Small intestine (tissue), 7 donors: ENCODE measurements at regions not wholly inside any gene's neighbourhood (a gene's known extent, or its start where the extent isn't known, plus 50 kb on each side); places are given as distances from the start of the nearest gene placed in this dataset.

ENCODE experiments used
- DNase-seq, 2 donors: peaks; one replicate each; pipeline versions ENCODE4 v3.0.0 to v3.0.0-alpha.2; 2013
- FAIRE-seq: peaks from 2 replicates; lab custom pipeline; 2012; peaks lifted over from hg19 to GRCh38; lab: Jason Lieb, UNC
- H3K27ac ChIP-seq, 3 donors: one replicate each; pipeline ENCODE4 v1.5.1; 2013; ENCODE audit warnings: low read length in 2 of 3, mild to moderate bottlenecking in 2 of 3, control low read depth in 1 of 3, inconsistent platforms in 1 of 3, low read depth in 1 of 3, moderate library complexity in 1 of 3
- H3K27me3 ChIP-seq, 3 donors: one replicate each; pipeline ENCODE4 v1.6.1; 2013; ENCODE audit warnings: low read length in 3 of 3, inconsistent platforms in 1 of 3; ENCODE audit not compliant: control insufficient read depth in 3 of 3, insufficient read depth in 3 of 3
- H3K36me3 ChIP-seq, 3 donors: one replicate each; pipeline ENCODE4 v1.6.1; 2013; ENCODE audit warnings: low read length in 3 of 3, inconsistent platforms in 1 of 3, low read depth in 1 of 3, mild to moderate bottlenecking in 1 of 3, moderate library complexity in 1 of 3; ENCODE audit not compliant: control insufficient read depth in 3 of 3, insufficient read depth in 2 of 3
- H3K4me1 ChIP-seq, 3 donors: one replicate each; pipeline ENCODE4 v1.6.1; 2013; ENCODE audit warnings: low read length in 2 of 3, inconsistent platforms in 1 of 3, low read depth in 1 of 3, mild to moderate bottlenecking in 1 of 3, moderate library complexity in 1 of 3; ENCODE audit not compliant: control insufficient read depth in 3 of 3, insufficient read depth in 2 of 3
- H3K4me3 ChIP-seq, 3 donors: one replicate each; pipeline ENCODE4 v1.5.1; 2013; ENCODE audit warnings: low read length in 3 of 3, control low read depth in 1 of 3, inconsistent platforms in 1 of 3, low read depth in 1 of 3, mild to moderate bottlenecking in 1 of 3, moderate library complexity in 1 of 3
- H3K9me3 ChIP-seq, 2 donors: one replicate each; pipeline ENCODE4 v1.6.1; 2013; ENCODE audit warnings: low read depth in 1 of 2, low read length in 1 of 2; ENCODE audit not compliant: control insufficient read depth in 2 of 2, insufficient read depth in 1 of 2
- WGBS, 3 donors: extraction: QIAGEN DNeasy Blood & Tissue Kit; methylation state at CpG; one replicate each; pipeline ENCODE4 v1.1.7; 2013; 5-methylcytosine and 5-hydroxymethylcytosine counted together
- donor health status: healthy with polysubstance abuse.
- donor health status: control.
- donor health status: control.
- donor health status: Bipolar disorder and iron deficiency.
- donor health status: healthy.

DNA sequence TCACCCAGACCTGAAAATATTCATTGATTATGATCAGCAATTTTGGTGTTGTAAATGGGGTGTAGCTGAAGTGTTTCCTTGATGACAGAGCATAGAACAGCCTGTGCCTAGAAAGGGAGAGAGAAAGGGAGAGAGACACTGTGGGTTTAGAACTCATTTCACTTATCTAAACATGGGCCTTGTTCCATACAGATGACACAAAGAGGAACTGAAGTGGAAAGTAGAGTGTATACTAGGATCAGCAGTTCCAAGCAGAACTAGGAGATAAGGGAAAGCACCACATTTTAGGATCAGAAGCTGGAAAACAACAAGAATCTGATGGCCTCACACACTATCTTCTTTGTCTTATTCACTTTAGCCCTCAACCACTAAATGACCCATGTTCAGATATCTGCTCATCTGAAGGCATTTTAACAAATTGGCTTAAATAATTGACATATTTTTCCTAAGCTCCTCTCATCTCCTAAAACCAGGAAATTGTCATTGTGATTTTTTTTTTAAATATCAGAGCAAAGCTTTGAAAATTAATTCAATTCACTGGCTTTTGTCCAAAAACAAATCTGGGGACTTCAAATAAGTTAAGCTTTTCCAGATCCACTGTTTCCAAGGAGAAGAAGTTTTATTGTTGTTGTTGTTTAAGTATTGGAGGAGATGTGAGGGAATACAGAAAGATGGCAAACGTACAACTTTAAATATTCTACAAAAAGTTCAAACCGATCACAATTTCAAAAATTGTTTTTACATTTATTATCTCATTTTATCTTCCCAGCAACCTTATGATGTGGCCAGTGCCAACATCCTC lies 103.8 kb downstream of the LYPLAL1 start:
- H3K36me3 ChIP-seq = no peaks in the 10 kb centered on the region
- H3K9me3 ChIP-seq = no peaks in the 10 kb centered on the region
- FAIRE-seq (no peak), DNase-seq (no peak)
- no peaks in the 10 kb centered on the region for H3K27me3 ChIP-seq
- H3K4me1 ChIP-seq = no peaks in the 10 kb centered on the region
- WGBS, 3 donors = 77 to 93% (median 88%) methylated on average over 2 of the region's 2 CpGs
- H3K4me3 ChIP-seq = no peak overlapping the region
- H3K27ac ChIP-seq = no peak overlapping the region

DNA sequence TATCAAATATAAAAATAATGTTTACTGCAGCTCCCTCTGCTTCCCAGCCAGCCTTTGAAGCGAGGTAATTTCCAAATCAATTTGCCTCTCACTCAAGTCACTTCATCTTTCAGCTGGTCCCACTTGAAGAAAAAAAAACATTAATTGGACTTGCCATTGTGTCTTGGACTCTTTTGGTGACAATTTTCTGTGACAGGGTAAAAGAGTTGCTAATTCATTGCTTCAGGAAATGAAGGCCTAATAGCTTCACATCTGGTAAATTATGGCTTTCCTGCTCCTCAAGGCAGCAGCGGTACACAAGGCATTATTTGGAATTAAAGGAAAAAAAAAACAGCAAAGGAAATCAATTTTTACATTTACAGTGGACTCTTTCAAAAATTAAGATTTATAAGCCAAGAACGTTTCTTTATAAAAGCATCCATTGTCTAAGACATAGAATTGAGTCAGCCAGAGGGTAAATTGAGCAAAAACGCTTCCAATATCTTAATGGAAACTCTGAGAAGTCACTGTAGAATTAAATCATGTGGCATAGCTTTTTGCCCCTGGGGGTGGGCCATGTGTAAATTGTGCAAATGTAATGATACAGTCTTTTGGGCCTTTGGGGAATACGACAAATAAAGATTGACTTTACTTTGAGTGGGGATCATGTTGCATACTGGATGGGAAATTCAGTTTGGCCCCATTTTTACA lies 102.5 kb downstream of the LYPLAL1 start:
- WGBS, 3 donors = 77 to 91% (median 79%) methylated on average over 5 of the region's 5 CpGs
- Histone ChIP-seq H3K9me3 (no peaks in the 10 kb centered on the region), H3K36me3 (no peaks in the 10 kb centered on the region), H3K4me1 (no peaks in the 10 kb centered on the region), H3K4me3 (no peak overlapping the region), H3K27me3 (no peaks in the 10 kb centered on the region), H3K27ac (no peak overlapping the region)
- DNase-seq (no peak), FAIRE-seq (no peak)

DNA sequence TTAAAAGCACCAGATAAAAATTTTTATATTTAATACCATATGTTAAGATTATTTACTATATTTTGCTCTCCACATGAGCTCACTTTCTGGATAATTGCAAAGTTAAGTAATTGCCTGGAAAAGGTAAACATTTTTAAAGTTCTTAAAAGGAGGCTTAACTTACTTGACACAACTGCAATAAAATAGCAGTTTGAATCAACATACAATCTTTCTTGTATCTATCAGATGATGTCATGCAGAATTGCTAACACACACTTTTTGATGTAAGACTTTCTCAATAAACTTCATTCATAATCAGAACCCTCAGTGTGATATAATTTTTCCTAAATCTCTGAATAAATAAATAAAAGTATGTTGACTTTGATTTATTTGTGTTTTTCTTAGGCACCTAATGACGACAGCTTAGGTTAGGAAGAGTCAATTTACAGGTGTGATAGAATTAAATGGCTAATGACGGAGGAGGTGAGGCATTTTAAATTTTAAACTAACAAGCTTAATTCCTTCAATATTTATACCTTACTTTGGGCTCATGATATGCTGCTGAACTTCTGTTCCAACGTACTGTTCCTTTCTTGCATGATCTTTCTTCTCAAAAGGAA lies 99.5 kb downstream of the LYPLAL1 start:
- no peak for DNase-seq
- H3K4me3 ChIP-seq = no peak overlapping the region
- WGBS, 3 donors = 90 to 93% (median 92%) methylated on average over 3 of the region's 3 CpGs
- no peak overlapping the region for H3K27ac ChIP-seq
- H3K27me3 ChIP-seq = no peaks in the 10 kb centered on the region
- FAIRE-seq = no peak
- no peaks in the 10 kb centered on the region for H3K36me3 ChIP-seq
- H3K9me3 ChIP-seq = no peaks in the 10 kb centered on the region
- no peaks in the 10 kb centered on the region for H3K4me1 ChIP-seq

DNA sequence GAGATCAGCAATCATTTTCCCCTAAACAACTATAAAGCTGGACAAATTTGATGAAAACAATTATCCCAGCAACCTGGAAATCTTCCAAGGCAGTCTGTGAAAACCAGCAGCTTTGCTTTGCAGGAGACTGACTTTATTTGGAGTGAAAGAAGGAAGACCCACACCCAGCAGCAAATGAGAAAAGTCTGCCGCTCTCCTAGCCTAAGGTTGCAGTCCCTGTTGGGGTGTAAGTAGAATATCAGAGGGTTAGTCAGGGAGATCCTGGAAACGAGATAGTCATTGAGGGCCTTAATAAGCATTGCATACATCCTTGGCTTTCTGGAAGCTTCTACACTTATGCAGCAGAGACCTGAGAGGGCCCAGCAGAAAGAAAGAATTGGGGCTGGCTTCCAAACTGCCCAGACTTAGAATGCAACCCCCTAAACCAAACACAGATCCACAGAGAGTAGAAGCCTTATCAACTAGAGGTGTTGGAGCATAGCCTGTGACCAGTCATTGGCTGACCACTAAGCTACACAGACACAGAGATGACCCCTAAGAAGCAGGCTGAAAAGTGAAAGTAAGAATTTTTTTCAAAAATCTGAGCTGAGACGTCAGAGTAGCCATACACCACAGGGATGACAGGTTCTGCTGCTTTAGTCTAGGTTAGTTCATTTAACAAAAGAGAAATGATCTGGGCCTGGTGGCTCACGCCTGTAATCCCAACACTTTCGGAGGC lies 98.3 kb downstream of the LYPLAL1 start:
- H3K36me3 ChIP-seq = no peaks in the 10 kb centered on the region
- no peak overlapping the region for H3K27ac ChIP-seq
- WGBS, 3 donors = 72 to 84% (median 78%) methylated on average over 5 of the region's 5 CpGs
- H3K4me1 ChIP-seq = no peaks in the 10 kb centered on the region
- no peaks in the 10 kb centered on the region for H3K27me3 ChIP-seq
- DNase-seq (no peak), FAIRE-seq (no peak)
- no peaks in the 10 kb centered on the region for H3K9me3 ChIP-seq
- no peak overlapping the region for H3K4me3 ChIP-seq

DNA sequence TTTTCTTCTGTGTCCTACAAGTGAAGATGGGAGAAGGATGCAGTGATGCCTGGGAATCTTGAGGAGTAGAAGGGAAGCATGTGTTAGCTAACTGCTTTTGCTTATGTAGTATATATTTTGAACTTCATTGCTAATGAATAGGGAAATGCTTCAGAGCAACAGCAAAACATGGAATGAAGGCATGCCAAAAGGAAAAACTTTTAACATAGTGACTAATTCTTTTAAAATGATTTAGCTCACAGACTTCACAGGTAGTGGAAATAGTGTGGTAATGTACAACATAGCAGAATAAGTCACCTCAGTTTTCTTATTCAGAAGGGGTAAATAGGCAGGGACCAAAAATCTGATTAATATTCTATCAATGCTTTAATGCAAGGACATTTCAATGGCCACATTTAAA lies 95.5 kb downstream of the LYPLAL1 start:
- FAIRE-seq (no peak), DNase-seq (no peak)
- no peaks in the 10 kb centered on the region for H3K9me3 ChIP-seq
- no peak overlapping the region for H3K27ac ChIP-seq
- no peaks in the 10 kb centered on the region for H3K27me3 ChIP-seq
- H3K4me1 ChIP-seq = no peaks in the 10 kb centered on the region
- H3K36me3 ChIP-seq = no peaks in the 10 kb centered on the region
- no peak overlapping the region for H3K4me3 ChIP-seq

DNA sequence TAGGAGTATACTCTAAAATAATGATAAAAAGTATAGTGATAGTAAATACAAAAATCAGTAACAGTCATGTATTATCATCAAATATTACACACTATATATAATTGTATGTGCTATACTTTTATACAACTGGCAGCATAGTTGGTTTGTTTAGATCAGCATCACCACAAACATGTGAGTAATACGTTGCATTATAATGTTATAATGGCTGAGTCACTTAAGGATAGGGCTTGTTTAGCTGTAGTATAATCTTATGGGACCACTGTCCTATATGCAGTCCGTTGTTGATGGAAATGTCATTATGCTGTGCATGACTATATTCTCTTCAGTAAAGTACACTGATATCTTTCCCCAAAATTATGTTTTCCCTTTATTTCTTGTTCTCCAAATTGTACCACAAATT lies 92.8 kb downstream of the LYPLAL1 start:
- FAIRE-seq = no peak

DNA sequence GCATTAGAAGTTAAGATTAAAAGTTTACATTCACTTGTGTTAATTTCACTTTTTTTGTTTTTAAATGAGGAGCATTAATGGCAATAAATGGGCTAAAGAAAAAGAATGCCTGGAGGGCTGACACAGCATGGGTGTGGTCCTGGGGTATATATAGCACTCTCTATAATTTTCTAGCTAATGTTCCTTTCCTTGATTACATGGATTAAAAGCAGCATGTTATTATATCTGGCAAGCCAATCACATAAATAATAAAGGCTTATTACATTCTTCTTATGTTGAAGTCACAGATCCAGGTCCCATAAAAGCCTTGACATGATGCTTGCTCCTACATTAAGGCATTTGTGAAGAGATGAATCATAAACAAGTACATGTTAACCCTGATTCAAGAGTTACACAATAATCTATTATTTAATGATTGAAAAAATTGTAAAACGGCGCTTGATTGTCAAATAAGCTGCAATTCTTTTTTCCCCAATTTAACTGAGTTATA lies 91.4 kb downstream of the LYPLAL1 start:
- WGBS, 3 donors = 90 to 96% (median 94%) methylated on average over 2 of the region's 2 CpGs
- Histone ChIP-seq H3K4me1 (no peaks in the 10 kb centered on the region), H3K27me3 (no peaks in the 10 kb centered on the region), H3K4me3 (no peak overlapping the region), H3K36me3 (no peaks in the 10 kb centered on the region), H3K27ac (no peak overlapping the region), H3K9me3 (peaks cover 0 to 13% of the 10 kb centered on the region in 2 donors)
- no peak for DNase-seq
- no peak for FAIRE-seq

More for the DNA sequence above, 92.8 kb downstream of the LYPLAL1 start:
- WGBS, 3 donors = 82 to 88% (median 85%) methylated on average over 2 of the region's 2 CpGs
- peaks cover 0 to 12% of the 10 kb centered on the region in 2 donors for H3K9me3 ChIP-seq
- H3K27ac ChIP-seq = no peak overlapping the region
- H3K27me3 ChIP-seq = no peaks in the 10 kb centered on the region
- no peak for DNase-seq
- H3K4me1 ChIP-seq = no peaks in the 10 kb centered on the region
- no peaks in the 10 kb centered on the region for H3K36me3 ChIP-seq
- no peak overlapping the region for H3K4me3 ChIP-seq

DNA sequence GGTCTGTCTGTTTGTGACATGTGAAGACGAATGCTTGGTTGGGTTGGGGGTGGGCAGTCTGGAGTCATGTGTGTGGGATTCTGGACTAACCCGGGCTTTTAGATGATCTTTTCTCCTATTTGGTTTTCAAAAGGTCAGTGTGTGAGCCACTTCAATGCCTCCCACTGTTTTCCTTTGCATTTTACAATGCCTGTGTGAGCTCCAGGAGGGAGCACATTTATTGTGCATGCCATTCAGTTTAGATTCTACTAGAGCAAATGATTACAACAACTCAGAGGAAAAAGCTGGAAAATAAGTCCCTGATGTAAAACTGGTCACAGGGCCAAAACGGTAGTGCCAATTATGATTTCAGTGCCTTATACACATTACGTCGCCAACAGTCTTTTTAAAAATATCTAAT lies 90.9 kb downstream of the LYPLAL1 start:
- no peak overlapping the region for H3K27ac ChIP-seq
- WGBS, 3 donors = 60 to 73% (median 72%) methylated on average over 5 of the region's 5 CpGs
- H3K4me3 ChIP-seq = no peak overlapping the region
- no peak for DNase-seq
- H3K36me3 ChIP-seq = no peaks in the 10 kb centered on the region
- FAIRE-seq = no peak
- H3K9me3 ChIP-seq = peaks cover 0 to 13% of the 10 kb centered on the region in 2 donors
- no peaks in the 10 kb centered on the region for H3K4me1 ChIP-seq
- H3K27me3 ChIP-seq = no peaks in the 10 kb centered on the region
